ENCODE measurements at regions not wholly inside any gene's neighbourhood (a gene's known extent, or its start where the extent isn't known, plus 50 kb on each side); places are given as distances from the start of the nearest gene placed in this dataset.

- no peak for ATAC-seq
- TF ChIP-seq PPARA (CRISPR knock-in tag; IDR thresholded peaks at IDR 0.05; ENCODE audit: borderline replicate concordance) = no peak
- TF ChIP-seq OSR1 (CRISPR knock-in tag; IDR thresholded peaks at IDR 0.05) = no peak
- TF ChIP-seq, protein P1, sequence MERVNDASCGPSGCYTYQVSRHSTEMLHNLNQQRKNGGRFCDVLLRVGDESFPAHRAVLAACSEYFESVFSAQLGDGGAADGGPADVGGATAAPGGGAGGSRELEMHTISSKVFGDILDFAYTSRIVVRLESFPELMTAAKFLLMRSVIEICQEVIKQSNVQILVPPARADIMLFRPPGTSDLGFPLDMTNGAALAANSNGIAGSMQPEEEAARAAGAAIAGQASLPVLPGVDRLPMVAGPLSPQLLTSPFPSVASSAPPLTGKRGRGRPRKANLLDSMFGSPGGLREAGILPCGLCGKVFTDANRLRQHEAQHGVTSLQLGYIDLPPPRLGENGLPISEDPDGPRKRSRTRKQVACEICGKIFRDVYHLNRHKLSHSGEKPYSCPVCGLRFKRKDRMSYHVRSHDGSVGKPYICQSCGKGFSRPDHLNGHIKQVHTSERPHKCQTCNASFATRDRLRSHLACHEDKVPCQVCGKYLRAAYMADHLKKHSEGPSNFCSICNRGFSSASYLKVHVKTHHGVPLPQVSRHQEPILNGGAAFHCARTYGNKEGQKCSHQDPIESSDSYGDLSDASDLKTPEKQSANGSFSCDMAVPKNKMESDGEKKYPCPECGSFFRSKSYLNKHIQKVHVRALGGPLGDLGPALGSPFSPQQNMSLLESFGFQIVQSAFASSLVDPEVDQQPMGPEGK (CRISPR knock-in tag; IDR thresholded peaks at IDR 0.05; ENCODE audit: borderline replicate concordance) = no peak
- no peak for TF ChIP-seq BACH2 (CRISPR knock-in tag; IDR thresholded peaks at IDR 0.05; ENCODE audit: borderline replicate concordance)
These were observed 154.0 kb downstream of the DICER1 start for GRCh38 chr14:95003099-95003960.

- ATAC-seq = no peak
These were observed 158.6 kb downstream of the DICER1 start for GRCh38 chr14:94998685-94999084.

GRCh38 chr14:94998110-94998509 lies 159.2 kb downstream of the DICER1 start:
- ATAC-seq = no peak
- TF ChIP-seq ZFP3 (CRISPR knock-in tag; IDR thresholded peaks at IDR 0.05) = no peak
- TF ChIP-seq, protein P2, sequence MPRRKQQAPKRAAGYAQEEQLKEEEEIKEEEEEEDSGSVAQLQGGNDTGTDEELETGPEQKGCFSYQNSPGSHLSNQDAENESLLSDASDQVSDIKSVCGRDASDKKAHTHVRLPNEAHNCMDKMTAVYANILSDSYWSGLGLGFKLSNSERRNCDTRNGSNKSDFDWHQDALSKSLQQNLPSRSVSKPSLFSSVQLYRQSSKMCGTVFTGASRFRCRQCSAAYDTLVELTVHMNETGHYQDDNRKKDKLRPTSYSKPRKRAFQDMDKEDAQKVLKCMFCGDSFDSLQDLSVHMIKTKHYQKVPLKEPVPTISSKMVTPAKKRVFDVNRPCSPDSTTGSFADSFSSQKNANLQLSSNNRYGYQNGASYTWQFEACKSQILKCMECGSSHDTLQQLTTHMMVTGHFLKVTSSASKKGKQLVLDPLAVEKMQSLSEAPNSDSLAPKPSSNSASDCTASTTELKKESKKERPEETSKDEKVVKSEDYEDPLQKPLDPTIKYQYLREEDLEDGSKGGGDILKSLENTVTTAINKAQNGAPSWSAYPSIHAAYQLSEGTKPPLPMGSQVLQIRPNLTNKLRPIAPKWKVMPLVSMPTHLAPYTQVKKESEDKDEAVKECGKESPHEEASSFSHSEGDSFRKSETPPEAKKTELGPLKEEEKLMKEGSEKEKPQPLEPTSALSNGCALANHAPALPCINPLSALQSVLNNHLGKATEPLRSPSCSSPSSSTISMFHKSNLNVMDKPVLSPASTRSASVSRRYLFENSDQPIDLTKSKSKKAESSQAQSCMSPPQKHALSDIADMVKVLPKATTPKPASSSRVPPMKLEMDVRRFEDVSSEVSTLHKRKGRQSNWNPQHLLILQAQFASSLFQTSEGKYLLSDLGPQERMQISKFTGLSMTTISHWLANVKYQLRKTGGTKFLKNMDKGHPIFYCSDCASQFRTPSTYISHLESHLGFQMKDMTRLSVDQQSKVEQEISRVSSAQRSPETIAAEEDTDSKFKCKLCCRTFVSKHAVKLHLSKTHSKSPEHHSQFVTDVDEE (CRISPR knock-in tag; IDR thresholded peaks at IDR 0.05) = no peak
- no peak for TF ChIP-seq ZFP30 (CRISPR knock-in tag; IDR thresholded peaks at IDR 0.05)
- no peak for TF ChIP-seq ARNTL (CRISPR knock-in tag; IDR thresholded peaks at IDR 0.05; ENCODE audit: borderline replicate concordance, low read depth)
- TF ChIP-seq BACH2 (CRISPR knock-in tag; IDR thresholded peaks at IDR 0.05; ENCODE audit: borderline replicate concordance) = no peak
- TF ChIP-seq ZNF8 (CRISPR knock-in tag; IDR thresholded peaks at IDR 0.05) = no peak
- TF ChIP-seq ZNF565 (CRISPR knock-in tag; conservative IDR thresholded peaks at IDR 0.05; ENCODE audit: low read depth) = no peak
- TF ChIP-seq RARB (CRISPR knock-in tag; IDR thresholded peaks at IDR 0.05) = no peak
- TF ChIP-seq PPARA (CRISPR knock-in tag; IDR thresholded peaks at IDR 0.05; ENCODE audit: borderline replicate concordance) = no peak
- TF ChIP-seq TCF4 (CRISPR knock-in tag; IDR thresholded peaks at IDR 0.05; ENCODE audit: borderline replicate concordance) = no peak
- TF ChIP-seq, protein P3, sequence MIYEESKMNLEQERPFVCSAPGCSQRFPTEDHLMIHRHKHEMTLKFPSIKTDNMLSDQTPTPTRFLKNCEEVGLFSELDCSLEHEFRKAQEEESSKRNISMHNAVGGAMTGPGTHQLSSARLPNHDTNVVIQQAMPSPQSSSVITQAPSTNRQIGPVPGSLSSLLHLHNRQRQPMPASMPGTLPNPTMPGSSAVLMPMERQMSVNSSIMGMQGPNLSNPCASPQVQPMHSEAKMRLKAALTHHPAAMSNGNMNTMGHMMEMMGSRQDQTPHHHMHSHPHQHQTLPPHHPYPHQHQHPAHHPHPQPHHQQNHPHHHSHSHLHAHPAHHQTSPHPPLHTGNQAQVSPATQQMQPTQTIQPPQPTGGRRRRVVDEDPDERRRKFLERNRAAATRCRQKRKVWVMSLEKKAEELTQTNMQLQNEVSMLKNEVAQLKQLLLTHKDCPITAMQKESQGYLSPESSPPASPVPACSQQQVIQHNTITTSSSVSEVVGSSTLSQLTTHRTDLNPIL (CRISPR knock-in tag; IDR thresholded peaks at IDR 0.05; ENCODE audit: low read depth) = no peak
- TF ChIP-seq ESRRG (CRISPR knock-in tag; IDR thresholded peaks at IDR 0.05) = no peak

More at GRCh38 chr14:94998685-94999084, 158.6 kb downstream of the DICER1 start:
- no peak for TF ChIP-seq ZNF565 (CRISPR knock-in tag; conservative IDR thresholded peaks at IDR 0.05; ENCODE audit: low read depth)
- no peak for TF ChIP-seq SNAI2 (CRISPR knock-in tag; IDR thresholded peaks at IDR 0.05)
- TF ChIP-seq ZNF8 (CRISPR knock-in tag; IDR thresholded peaks at IDR 0.05) = no peak
- TF ChIP-seq, protein P4, sequence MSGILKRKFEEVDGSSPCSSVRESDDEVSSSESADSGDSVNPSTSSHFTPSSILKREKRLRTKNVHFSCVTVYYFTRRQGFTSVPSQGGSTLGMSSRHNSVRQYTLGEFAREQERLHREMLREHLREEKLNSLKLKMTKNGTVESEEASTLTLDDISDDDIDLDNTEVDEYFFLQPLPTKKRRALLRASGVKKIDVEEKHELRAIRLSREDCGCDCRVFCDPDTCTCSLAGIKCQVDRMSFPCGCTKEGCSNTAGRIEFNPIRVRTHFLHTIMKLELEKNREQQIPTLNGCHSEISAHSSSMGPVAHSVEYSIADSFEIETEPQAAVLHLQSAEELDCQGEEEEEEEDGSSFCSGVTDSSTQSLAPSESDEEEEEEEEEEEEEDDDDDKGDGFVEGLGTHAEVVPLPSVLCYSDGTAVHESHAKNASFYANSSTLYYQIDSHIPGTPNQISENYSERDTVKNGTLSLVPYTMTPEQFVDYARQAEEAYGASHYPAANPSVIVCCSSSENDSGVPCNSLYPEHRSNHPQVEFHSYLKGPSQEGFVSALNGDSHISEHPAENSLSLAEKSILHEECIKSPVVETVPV (CRISPR knock-in tag; IDR thresholded peaks at IDR 0.05) = no peak

DNA sequence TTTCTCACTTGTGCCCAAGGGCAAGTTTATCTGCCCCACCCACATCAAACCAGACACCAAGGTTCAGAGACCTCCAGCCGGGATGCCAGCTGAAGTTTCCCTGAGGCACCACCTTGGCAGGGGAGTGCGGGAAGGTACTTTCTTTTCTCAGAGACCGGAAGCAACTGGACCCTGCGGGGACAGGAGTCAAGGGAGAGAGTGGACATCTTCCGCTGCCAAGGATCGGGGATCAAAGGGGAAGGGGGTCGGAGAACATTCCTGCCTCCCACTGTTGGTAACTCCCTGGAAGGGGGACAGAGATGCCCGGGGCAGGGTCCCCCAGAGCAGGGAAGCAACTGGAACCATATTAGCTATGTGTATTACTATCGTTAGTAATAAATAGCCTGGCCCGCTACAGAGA lies 161.8 kb downstream of the DICER1 start:
- TF ChIP-seq ZFP30 (CRISPR knock-in tag; IDR thresholded peaks at IDR 0.05) (no peak), SNAI2 (CRISPR knock-in tag; IDR thresholded peaks at IDR 0.05) (no peak), ZC3H10 (CRISPR knock-in tag; IDR thresholded peaks at IDR 0.05) (no peak), ESRRG (CRISPR knock-in tag; IDR thresholded peaks at IDR 0.05) (no peak), GLIS3 (CRISPR knock-in tag; IDR thresholded peaks at IDR 0.05) (no peak), ARNTL (CRISPR knock-in tag; IDR thresholded peaks at IDR 0.05; ENCODE audit: borderline replicate concordance, low read depth) (no peak), ZNF8 (CRISPR knock-in tag; IDR thresholded peaks at IDR 0.05) (no peak), ISL1 (CRISPR knock-in tag; IDR thresholded peaks at IDR 0.05) (no peak), BACH2 (CRISPR knock-in tag; IDR thresholded peaks at IDR 0.05; ENCODE audit: borderline replicate concordance) (no peak), CSDC2 (CRISPR knock-in tag; IDR thresholded peaks at IDR 0.05) (no peak), OSR1 (CRISPR knock-in tag; IDR thresholded peaks at IDR 0.05) (no peak), RARB (CRISPR knock-in tag; IDR thresholded peaks at IDR 0.05) (no peak), ZNF70 (CRISPR knock-in tag; IDR thresholded peaks at IDR 0.05) (no peak)
- TF ChIP-seq, protein P2 (CRISPR knock-in tag; IDR thresholded peaks at IDR 0.05) = no peak
- TF ChIP-seq, protein P4 (CRISPR knock-in tag; IDR thresholded peaks at IDR 0.05) = no peak
- ATAC-seq = no peak
